ENCODE measurements at regions not wholly inside any gene's neighbourhood (a gene's known extent, or its start where the extent isn't known, plus 50 kb on each side); places are given as distances from the start of the nearest gene placed in this dataset.

DNA sequence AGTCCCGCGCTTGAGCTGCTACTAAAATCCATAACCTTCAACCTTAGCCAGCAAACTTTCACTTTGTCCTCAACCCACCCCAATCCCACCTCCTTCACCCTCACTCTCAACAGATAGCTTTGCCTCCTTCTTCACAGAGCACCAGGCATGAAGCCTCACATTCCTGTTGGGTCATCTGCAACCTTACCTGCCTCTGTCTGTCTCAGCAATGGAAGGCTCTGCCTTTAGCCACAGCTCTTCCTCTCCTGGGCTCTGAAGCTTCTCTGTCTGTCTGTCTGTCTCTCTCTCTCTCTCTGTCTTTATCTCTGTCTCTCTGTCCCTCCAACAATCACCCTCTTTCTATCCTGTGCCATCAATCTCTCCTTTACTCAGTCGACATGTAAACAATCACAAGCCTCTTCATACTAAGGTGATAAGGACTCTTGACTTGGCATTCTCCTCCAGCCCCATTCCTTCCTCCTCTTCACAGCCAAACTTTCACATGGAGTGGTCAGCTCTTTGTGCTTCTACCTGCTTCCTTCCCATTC, 220.8 kb downstream of the SPTSSA start:
- TF ChIP-seq SUZ12 (IDR thresholded peaks at IDR 0.05; ENCODE audit: extremely low read depth, insufficient read depth, insufficient read length) (no peak), YY1 (IDR thresholded peaks at IDR 0.05; ENCODE audit: insufficient read depth, insufficient read length) (no peak), ZNF274 (IDR thresholded peaks at IDR 0.05; ENCODE audit: low read depth, low read length) (no peak)

Measured in NT2/D1 (cell line).